ENCODE measurements at regions not wholly inside any gene's neighbourhood (a gene's known extent, or its start where the extent isn't known, plus 50 kb on each side); places are given as distances from the start of the nearest gene placed in this dataset.

GRCh38 chr5:50547303-50547702 is 106.2 kb upstream of the EMB start:
- TF ChIP-seq CTCF (IDR thresholded peaks at IDR 0.05) = no peak
- no peak for TF ChIP-seq EZH2 (IDR thresholded peaks at IDR 0.05)
- TF ChIP-seq EZH2phosphoT487 (IDR thresholded peaks at IDR 0.05) = no peak
